Stimulated activated CD8-positive, alpha-beta memory T cell treated with anti-CD3 and anti-CD28 coated beads, Interleukin-12 subunit alpha, Interleukin-12 subunit beta, amount 100 ng/mL, for 24 hours (primary cell): ENCODE measurements at regions not wholly inside any gene's neighbourhood (a gene's known extent, or its start where the extent isn't known, plus 50 kb on each side); places are given as distances from the start of the nearest gene placed in this dataset.

Source experiments
- DNase-seq: peaks from one replicate; pipeline ENCODE4 v3.0.0-alpha.2; 2020; ENCODE audit errors: extremely low read depth

DNA sequence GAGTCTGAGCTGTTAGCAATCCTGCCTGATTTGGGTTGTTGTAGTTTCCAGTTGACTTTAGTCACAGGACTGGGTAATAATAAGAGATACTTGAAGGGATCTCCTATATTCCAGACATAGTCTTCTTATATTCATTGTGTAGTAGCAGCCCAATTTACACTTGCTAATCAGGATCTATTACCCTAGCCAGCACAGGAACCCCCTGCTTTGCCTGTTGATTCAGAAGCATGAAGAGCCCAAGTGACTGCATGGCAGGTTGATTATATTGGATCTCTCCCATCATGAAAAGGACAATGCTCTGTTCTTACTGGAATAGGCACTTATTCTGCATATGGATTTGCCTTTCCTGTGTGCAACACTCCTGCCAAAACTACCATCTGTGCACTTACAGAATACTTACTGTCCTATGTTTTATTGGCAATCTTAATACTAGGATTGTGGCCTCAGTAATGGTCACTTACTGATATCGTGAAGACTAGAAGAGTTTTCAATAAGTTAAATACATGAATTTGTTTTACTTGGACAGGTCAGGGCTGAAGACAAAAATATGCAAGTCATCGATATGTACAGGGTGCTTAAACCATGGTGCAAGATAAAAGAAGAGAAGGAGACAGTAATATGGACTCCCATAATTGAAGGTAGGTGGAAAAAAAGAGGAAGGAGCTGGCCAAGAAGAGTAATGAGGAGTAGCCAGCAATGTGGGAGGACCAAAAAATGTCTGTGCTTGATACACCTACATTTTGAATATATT is 304.1 kb downstream of the MCTP2 start:
- DNase-seq: no peak

DNA sequence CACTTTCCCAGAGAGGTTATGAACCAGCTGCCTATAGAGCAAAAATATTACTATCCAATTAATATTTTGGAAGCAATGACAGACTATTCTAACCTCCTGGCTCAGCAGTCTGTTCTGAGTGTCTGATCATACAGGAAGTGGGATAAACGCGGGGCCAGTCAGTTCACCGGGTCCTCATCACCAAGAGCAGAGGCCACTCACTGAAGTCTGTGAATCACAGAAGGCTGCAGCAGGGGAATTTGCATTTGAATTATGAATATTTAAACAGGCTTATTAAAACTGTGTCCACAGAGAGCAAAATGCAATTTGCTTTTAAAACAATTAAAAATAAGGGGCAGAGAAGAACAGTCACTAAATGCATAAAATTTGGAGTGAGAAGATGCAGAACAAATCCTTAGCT is 305.2 kb downstream of the MCTP2 start:
- no peak for DNase-seq

DNA sequence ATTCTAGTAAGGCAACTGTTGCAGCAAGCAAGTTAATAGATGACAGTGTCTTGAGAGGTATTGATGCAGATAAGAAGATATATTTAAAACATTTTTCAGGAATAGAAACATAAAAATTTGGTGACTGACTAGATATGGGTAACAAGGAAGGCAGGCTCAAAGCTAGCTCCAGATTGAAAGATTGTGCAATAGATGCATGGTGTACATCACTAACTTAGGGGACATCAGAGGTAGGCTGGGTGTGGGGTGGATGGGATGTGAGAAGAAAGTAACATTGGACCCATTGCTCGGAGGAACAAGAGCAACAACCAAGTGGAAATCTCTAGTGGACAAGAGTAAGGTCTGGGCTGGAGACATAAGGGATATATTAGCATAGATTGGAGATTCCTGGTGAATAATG is 306.9 kb downstream of the MCTP2 start:
- no peak for DNase-seq

DNA sequence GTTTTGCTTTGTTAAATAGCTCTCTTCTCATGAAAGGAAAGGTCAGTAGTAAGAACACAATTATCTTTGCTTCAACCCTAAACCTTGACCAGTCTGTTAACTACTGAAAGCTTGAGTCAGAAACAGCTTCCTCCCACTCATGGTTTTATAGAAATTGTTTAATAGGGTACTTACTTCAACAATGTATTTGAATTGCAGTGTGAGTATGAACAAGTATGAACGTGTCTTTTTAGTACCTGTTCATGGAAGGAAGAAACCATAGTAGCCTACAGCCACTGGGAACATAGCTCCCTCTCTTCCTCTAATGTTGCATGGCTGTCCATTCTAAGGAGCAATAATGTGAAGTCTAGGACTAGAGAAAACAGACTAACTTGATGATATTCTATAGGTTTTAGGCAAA is 311.0 kb downstream of the MCTP2 start:
- DNase-seq: no peak

DNA sequence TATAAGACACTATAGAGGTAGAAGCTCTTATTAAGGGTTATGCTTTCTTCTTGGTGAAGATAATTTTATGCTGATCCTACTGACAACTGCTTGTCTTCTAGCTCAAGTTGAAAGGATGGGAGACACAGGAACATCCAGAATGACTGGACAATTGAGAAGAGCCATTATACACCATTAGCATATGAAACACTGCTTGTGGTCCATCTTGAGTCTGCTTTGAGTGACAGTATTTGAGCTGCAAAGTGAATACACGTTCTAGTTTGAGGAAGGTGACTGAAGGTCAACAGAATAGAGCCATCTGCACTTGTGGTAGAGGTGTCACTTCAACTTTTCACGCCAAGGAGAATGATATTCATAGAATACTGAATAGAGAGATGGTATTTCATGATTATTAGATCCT is 315.4 kb downstream of the MCTP2 start:
- no peak for DNase-seq

DNA sequence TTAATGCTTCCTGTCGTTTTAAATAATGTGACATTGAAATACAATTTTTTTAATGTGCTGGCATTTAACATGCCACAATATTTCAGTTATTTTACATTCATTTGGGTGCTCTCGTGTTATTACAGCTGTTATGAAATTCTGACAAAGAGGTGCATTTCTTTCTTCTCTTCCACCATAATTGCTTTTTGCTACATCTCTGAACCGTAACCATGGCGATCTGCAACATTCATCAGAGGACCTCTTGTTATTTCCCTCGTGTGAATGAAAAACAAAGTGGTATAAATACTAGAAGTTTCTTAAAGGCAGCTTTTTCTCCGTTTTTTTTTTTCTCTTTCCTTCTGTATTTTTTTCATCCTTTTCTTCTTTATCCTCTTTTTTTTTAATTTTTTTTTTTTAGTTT is 316.4 kb downstream of the MCTP2 start:
- no peak for DNase-seq

DNA sequence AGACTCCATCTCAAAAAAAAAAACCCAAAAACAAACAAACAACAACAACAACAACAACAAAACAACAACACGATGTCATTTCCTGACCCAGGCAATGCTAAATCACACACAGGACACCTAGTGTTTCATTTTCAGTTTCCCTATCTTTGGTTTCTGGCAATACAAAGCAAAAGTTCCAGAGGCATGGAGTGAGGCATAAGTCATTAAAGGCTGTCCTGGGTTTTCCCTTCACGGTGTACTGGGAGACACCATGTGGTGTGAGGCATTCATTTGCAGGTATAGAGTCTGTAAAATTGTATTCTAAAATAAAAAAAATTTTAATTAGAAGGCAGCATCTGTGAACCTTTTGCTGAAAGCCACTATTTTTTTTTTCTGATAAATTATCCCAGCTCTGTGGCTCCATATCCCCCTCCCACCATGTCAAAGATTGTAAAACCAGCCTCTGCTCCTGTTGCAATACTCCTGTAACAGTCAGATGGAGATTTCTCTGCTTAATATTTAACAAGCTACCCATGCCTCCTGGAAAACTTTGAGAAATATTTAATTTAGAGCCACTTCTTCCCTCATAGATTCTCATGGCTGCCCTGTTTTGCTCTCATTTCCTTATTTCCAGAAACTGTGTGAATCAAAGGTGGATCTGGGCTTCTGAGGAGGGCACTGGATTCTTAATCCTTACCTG is 324.6 kb downstream of the MCTP2 start:
- no peak for DNase-seq

DNA sequence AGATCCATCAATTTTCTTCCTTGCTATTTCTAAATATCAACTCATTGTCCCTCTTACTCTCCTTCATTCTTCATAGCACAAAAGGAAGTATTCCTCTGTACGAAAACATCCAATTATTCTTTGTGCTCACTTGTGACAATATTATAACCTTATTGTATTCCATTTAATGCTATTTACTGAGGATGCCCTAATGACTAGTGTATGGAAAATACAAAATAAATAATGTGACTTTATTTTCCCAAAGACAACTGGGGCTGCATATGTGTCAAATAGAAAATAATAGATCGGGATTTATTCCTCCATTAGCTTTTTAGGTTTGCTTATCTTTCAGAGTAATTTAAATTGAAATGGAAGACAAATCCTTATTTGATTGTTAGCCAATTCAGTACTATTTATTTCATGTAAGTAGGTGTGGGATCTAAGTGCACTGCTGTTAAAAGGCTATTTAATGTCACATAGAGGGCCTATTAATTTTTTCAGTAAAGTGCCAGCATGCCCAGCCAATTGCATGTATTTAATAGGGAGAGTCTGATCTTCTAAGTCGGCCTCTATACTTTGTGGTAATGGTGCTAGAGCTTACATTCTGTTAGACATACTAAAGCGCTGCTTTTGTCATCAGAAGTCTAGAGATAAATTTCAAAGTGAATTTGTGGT is 329.8 kb downstream of the MCTP2 start:
- no peak for DNase-seq

DNA sequence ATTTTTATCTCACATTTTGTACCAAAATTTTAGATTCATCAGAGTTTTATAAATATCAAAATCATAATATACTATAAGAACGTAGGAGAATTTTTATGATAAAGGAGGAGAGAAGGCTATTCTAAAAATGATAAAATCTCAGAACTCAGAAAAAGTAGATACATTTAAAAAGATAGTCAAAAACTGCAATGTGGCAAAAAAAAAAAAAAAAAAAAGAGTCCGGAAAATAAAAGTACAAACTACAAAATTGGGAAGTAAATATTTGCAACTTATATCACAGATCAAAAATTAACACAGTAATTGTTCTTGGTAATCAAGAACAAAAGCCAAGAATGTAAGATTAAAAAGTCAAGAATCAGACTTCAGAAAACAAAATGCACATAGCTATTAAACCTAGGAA is 332.1 kb downstream of the MCTP2 start:
- DNase-seq: no peak

DNA sequence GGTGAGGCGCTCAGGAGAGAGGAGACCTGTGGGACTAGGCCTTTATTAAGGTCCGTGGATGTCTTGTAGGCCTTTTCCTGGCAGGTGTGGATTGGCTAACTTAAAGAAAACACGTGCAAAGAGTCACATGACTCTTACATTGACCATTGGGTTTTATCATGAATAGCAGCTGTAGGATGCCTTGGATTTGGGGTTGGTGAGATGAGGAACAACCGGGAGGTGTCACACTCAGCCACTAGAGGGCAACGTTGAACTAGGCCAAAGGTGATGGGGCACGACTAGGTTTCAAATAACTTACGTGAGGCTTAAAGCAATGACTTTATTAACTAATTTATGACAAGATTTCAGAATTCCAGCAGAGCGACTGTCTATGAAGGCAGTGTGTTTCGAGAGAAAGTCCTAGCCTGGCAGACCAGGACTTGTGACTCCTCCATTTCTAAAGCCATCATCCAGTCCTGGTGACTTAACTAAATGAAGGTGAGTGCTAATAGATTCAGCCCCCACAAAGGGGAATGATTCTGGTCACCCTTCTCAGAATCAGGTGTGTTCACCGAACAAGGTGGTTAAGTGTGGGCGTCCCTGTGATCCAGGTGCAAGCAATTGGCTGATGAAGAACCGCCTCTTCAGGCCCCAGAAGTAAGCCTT is 345.6 kb downstream of the MCTP2 start:
- DNase-seq: no peak

DNA sequence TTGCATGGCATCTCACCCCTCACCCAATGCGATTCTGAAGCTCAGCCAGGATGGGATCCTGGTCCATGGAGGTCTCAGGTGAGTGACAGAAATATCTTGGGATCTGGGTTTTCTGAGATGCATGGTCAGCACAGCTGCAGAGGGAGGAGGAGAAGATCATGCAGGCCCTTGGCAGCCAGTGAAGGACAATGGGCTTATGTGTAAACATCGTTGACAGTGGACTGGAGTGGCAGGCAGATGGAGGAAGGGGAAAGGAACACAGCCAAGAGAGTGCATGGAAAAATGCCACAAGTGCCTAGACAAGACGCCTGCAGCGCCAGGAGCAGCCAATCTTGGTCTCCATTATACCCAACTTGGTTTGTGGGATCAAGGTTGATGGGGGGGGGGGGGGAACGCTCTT is 347.9 kb downstream of the MCTP2 start:
- no peak for DNase-seq

DNA sequence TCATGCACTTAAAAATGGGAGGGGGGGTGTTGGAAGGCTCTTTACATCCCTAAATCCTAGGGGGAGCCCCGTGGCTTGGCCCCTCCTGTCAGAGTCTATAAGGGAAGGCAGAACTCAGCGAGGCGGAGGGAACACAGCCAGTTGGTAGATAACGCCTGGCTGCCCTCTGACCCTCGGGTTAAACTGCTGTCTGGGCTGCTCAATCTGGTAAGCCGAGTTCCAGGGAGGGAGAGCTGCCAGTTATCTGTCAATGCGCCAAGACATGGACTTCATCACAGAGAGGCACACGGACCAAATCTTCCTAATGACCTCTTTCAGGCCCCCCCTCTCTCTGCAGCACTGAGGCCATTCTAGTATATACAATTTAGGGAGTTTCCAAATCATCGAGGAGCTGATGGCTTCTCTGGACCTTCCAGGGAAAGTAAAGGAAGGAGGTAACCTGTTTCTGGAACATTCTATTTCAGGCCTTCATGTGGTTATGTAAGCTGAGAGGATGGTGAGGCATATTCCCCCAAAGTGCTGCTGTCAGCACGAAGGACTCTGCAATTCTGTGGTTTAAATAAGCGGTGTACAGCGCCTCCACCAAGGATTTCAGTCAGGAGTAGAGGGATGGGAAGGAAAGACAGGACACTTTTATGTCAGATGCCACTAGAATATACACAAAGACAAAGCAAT is 349.0 kb downstream of the MCTP2 start:
- no peak for DNase-seq

DNA sequence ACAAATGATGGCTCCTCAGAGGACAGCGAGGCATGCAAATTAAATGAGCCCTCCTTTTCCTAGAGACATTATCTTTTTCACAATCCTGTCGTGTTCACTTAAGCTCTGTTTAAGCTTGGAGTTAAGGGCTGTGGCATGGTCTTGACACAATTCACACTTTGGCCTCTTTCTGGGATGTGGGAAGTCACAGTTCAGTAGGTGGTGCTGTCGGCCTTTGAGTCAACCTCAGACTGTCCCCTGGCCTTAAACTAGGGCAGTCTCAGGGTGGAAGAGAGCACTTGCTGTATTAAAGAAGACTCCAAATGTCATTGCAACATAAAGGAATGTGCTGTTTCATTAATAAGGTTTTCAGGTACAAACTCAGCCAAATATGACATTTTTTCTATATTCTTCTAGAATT is 351.0 kb downstream of the MCTP2 start:
- DNase-seq: no peak

DNA sequence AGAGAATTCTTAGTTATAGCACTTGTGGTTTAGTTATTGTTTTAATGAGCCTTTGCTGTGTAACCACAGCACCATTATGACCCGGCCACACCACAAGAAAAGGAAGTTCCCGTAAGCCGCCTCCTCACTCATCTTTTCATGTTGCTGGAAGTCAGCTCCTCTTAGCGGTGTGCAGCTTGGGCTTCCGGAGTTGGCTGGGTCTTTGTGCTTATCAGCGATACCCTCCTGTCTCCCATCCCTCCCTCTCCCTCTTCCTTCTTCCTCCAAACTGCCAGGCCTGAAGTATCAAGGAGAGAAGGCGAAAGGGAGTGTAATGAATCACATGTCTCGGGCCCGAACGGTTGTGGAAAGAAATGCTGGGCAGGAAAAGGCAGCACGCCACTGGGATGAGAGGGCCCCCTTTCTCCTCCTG is 353.5 kb downstream of the MCTP2 start:
- DNase-seq: peak; percentile 16

DNA sequence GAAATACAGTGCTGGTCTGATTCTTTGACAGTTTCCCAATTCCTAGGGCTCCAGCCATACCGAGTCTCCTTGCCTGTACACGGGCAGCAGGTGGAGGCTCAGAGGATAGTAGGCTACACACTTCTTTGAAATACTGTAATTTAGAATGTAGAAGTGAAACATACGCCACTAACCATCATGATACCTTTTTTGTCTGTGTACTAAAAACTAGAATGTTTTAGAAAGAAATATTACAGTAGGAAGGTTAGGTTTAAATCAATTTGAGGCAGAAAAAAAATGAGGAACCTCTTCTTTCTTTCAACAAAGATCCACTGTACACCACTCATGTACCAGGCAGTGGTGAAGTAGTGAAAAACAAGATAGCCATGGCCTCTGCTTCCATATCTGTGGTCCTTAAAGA is 354.7 kb downstream of the MCTP2 start:
- no peak for DNase-seq

DNA sequence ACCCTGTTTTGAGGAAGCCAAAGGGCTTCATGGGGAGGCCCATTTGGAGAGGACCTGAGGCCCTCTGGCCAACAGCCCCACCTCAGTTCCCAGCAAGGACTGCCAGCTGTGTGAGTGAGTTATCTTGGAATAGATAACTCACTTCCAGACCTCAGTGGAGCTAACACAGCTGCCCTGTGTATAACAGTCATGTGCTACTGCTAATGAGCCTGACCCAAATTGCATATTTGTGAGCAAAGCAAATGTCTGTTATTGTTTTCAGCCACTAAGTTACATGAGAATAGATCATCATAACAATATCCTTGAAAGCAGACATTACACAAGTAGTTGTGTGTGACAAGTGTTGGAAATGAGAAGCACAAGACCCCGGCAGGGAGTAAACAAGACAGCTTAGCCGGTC is 355.8 kb downstream of the MCTP2 start:
- no peak for DNase-seq

DNA sequence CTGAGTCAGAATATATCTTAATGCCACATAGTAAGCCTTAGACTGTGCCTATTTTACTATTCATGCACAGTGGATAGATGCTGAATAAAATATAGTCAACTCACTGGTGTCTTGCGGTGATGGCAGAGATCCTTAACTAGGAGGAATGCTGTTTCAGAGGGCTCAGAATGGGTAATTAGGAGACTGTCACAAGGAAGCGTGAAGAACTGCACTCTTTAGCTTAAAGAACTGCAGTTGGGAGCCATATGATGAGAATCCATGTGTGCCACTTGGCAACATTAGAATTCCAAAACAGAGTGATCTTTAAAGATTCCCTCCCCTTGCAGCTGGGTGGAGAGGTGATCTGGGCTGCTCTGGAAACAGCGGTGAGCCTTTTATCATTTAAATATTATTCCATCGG is 357.6 kb downstream of the MCTP2 start:
- DNase-seq: no peak

DNA sequence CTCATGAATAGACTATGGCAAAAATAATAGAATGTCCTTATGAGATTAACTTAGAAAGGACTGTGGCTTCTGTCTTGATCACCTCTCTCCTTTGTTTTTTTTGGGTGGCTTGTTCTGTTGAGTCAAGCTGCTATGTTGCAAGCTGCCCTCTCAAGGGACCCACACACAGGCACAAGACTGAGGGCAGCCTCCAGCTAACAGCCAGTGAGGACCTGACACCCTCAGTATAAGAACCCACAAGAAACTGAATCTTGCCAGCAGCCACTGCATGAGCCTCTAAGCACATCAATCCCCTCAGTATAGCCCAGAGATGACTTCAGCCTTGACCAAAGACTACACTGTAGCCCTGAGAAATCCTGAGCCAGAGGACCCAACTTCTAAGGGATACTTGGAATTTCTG is 361.1 kb downstream of the MCTP2 start:
- DNase-seq: no peak

DNA sequence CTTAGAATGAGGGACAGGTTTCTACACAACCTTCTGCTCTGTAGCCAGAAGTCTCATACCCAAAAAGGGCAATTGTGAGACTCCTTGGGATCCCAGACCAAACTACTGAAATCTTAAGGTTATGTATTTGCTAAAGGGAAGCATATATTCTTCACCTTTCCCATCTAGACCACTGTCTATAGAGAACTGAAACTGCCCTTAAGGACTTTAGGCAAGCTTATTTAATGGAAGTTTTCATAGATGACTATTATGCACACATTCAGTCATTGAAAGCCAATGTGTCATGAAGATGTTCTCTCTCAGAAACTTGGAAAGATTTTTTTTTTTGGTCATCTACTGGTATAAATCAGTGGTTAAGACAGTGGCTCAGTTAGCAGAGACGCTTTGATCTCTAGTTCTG is 365.3 kb downstream of the MCTP2 start:
- no peak for DNase-seq

DNA sequence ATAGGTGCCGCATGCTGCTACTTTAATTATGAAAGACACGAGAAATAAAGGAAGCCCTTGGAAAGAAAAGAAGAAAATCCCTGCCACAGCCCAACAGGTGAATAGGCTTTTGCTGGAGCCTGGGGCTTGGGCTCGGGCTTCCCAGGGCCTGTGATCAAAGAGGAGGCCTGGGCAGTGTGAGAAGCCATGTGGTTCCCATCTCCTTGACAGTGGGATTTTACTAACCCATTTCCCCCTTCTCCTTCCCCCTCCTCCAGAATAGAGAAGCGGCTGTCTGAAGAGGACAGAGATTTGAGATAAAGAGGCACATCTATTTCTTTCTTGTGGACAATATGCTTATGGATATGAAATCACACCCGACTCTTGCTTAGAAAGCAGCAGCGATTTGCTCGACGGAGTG is 369.1 kb downstream of the MCTP2 start:
- DNase-seq: no peak

DNA sequence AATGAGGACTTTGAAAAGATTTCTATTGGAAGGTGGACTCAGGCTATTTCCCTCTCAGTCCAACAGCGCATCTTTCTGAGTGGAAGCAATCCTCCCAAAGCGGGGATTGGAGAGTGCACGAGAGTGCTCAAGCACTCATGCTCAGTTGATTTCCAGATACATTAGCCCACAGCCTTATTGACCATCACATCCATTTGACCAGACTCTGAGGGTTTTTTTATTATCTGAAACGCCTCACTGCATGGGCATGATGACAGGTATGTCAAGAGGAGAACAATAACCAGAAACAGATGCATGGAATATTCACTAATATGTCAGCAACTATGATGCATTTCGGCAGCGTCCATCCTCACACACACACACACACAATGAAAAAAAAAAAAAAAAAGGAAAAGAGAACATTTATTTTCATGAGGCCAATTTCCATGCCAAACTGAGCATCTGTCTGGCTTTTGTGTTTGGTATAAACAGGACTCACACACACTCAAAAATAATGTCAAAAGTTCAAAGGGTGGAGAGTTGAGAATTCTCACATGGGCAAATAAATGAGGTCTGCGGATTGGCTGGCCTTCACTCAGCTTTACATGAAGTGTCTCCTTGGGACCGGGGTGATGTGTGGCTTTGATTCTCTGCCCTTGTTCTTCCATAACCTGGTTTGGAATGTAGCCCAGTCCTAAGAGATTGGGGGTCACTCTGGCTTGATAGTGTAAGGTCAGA is 371.6 kb downstream of the MCTP2 start:
- DNase-seq: no peak

DNA sequence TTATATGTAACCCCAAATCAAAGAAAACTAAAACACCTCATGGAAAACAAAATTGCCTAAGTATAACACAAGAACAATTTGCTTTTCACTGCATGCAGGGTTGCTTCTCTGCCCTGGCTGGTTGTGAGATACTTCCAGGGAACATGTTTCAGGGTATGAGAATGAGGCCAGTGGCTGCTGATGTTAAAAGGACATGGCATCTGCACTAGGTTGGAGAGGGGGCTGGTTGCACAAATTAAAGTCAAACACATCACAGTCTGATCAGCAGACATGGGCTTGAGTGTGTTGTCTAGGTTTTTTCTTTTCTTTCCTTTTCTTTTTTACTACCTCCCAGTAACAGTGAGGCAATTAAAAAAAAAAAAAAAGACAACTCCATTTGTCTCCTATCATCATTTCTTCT is 374.9 kb downstream of the MCTP2 start:
- DNase-seq: no peak
